GM12891 (cell line): ENCODE measurements at regions not wholly inside any gene's neighbourhood (a gene's known extent, or its start where the extent isn't known, plus 50 kb on each side); places are given as distances from the start of the nearest gene placed in this dataset.

ENCODE experiments used
- DNase-seq: peaks from one replicate; pipeline ENCODE4 v3.0.0; 2011; ENCODE audit warnings: low spot score; ENCODE audit not compliant: insufficient read length
- FAIRE-seq: peaks from 2 replicates; lab custom pipeline; 2011; peaks lifted over from hg19 to GRCh38; lab: Jason Lieb, UNC
- PAX5 ChIP-seq: IDR thresholded peaks from 2 replicates; pipeline ENCODE4 v1.6.1; 2011; ENCODE audit warnings: low read length, moderate library complexity, mild to moderate bottlenecking; ENCODE audit not compliant: insufficient read depth, severe bottlenecking
- POLR2A ChIP-seq: IDR thresholded peaks from 2 replicates; pipeline ENCODE4 v1.6.1; 2011; ENCODE audit warnings: low read depth, low read length, control low read depth
- POLR2AphosphoS5 ChIP-seq: IDR thresholded peaks from 2 replicates; pipeline ENCODE4 v1.6.1; 2011; ENCODE audit warnings: low read depth, low read length, control low read depth
- POU2F2 ChIP-seq: IDR thresholded peaks from 2 replicates; pipeline ENCODE4 v1.6.1; 2011; ENCODE audit warnings: low read depth, mild to moderate bottlenecking, control low read depth, low read length, moderate library complexity
- SPI1 ChIP-seq: IDR thresholded peaks from 2 replicates; pipeline ENCODE4 v1.6.1; 2011; ENCODE audit warnings: low read depth, low read length, control low read depth
- TAF1 ChIP-seq: IDR thresholded peaks from 2 replicates; pipeline ENCODE4 v1.6.1; 2011; ENCODE audit warnings: low read depth, low read length, control low read depth

DNA sequence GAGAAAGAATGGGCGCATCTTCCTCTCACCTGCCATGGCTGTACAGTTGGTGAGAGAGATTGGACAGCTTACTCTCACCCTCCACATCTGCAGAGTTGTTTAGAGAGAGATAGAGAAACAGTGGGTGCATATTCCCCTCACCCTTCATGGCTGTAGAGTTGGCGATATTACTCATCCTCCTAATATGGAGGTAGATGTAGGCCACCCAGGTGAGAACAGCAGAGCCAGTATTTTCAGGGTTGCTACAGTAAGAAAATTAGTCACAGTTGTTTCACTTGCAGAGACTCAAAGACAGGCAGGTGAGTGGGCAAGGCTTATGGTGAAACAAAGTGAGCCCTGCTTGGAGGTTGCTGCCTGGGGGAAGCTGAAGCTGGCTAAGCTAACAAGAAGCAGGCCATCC lies 65.0 kb upstream of the PFKP start:
- DNase-seq (no peak), FAIRE-seq (no peak)
- TF ChIP-seq SPI1: no peak
- TF ChIP-seq POU2F2: no peak
- no peak for TF ChIP-seq TAF1
- TF ChIP-seq PAX5: no peak
- no peak for TF ChIP-seq POLR2A
- no peak for TF ChIP-seq POLR2AphosphoS5

DNA sequence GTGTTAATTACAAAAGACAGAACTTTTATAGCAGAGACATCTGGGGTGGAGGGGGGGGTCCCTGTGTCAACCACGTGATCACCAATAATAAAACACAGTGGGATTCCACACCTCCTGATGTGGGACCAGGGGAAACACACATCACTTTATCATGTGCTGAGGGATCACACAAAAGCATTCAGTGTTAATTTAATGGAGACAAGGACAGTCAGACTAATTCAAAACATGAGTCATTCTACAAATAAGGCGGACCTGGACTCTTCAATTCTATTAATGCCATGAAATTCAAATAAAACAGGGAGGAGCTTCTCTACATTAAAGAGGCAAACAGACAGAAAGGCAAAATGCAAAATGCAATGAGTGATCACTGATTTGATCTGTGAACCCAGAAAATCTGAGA lies 67.3 kb upstream of the PFKP start:
- FAIRE-seq (no peak), DNase-seq (no peak)
- no peak for TF ChIP-seq TAF1
- no peak for TF ChIP-seq POLR2AphosphoS5
- TF ChIP-seq POLR2A: no peak
- TF ChIP-seq POU2F2: no peak
- no peak for TF ChIP-seq SPI1
- no peak for TF ChIP-seq PAX5

- FAIRE-seq (no peak), DNase-seq (no peak)
- TF ChIP-seq TAF1 (no peak), SPI1 (no peak), POU2F2 (no peak), PAX5 (no peak)
Observed at GRCh38 chr10:2994221-2994961, 73.0 kb upstream of the PFKP start.

- DNase-seq (no peak), FAIRE-seq (no peak)
Observed at GRCh38 chr10:2993636-2994035, 73.7 kb upstream of the PFKP start.

DNA sequence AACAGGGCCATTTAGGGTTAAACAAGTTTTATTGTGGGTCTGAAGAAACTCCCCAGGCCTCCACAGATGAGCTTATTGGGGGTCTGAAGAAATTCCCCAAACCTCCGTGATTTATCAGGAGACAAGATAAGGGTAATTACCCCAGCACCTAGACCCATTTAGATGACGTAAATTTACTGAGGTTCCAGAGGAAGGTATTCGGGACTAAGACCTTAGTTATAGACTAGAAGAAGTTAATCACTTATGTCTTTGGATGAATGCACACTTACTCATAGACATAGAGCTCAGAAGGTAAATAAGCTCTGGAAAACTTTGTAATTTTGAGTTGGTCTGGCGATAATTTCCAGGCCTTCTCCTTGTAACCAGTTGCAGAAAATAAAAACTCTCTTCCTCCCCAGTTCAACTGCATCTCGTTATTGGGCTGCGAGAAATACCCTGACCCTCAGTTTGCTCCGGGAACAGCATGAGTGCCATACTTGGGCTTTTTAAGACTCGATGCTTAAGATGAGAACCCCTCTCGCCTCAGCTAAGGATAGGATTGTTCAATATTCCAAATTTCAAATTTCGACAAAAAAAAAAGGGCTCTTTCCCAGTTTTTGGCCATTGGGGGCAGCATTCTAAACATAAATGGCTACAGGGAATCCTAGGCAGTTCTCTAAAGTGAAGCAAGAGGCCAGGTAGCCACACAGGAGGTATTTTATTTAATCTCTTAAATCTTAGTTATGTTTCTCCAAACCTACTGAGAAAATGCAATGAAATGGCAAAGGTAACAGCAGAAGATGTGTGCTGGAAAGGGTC lies 74.7 kb upstream of the PFKP start:
- DNase-seq (no peak), FAIRE-seq (no peak)
- TF ChIP-seq PAX5: no peak
- TF ChIP-seq POLR2AphosphoS5: no peak
- TF ChIP-seq POLR2A: no peak
- no peak for TF ChIP-seq TAF1
- TF ChIP-seq POU2F2: no peak
- no peak for TF ChIP-seq SPI1

More at GRCh38 chr10:2993636-2994035, 73.7 kb upstream of the PFKP start:
- TF ChIP-seq POLR2A (no peak), POLR2AphosphoS5 (no peak), TAF1 (no peak), SPI1 (no peak), PAX5 (no peak), POU2F2 (no peak)

DNA sequence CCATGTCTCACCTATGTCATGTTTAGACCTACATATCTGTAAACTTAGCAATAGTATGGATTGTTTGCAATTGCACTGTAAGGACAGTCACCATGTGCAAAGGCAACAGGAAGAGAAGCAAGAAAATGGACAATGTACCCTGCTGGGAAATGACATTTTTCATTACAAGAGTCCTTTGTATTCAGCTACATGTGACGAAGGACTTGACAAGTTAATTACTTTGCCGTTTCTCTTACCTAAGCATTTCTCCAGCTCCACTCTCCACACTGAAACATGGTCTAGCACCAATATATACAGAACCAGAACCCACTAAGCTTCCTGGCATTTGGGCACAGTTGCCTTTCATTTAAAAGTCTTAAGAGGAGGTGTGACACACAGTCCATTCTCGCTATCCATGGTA lies 76.6 kb upstream of the PFKP start:
- DNase-seq (no peak), FAIRE-seq (no peak)
- TF ChIP-seq TAF1 (no peak), POLR2A (no peak), POU2F2 (no peak), SPI1 (no peak), POLR2AphosphoS5 (no peak), PAX5 (no peak)

DNA sequence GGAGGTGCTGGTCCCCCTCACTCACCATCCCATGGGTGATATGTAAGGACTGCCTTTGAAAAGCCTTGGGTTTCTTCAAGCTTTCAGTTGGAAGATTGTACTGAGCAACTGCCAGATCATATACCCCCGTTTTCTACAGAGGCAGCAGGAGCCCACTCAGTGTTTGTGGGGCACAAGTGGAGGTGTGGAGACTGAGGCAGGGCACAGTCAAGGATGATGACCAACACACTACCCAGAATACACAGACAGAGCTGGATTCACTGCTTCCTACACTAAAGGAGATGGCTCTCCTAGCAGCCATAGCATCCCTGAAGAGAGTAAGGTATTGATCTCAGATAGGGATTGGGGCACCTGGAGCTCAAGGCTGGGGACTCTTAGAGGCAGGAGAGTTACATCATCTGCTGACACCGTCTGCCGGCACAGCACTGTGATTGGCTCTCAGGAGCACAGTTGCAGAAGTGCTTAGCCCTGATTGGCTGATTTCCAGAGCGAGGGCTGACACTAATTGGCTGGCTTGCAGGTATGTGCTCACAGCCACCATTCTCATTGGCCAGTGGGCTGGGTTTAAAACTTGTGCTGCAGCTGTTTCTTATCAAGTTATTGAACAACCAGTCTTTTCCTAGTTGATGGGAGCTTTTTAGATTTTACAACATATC lies 77.9 kb upstream of the PFKP start:
- FAIRE-seq (no peak), DNase-seq (no peak)
- TF ChIP-seq POU2F2: no peak

- FAIRE-seq (no peak), DNase-seq (no peak)
- TF ChIP-seq POU2F2: no peak
- no peak for TF ChIP-seq SPI1
- no peak for TF ChIP-seq POLR2A
- no peak for TF ChIP-seq PAX5
- TF ChIP-seq TAF1: no peak
- no peak for TF ChIP-seq POLR2AphosphoS5
Observed at GRCh38 chr10:2987185-2987768, 80.1 kb upstream of the PFKP start.

DNA sequence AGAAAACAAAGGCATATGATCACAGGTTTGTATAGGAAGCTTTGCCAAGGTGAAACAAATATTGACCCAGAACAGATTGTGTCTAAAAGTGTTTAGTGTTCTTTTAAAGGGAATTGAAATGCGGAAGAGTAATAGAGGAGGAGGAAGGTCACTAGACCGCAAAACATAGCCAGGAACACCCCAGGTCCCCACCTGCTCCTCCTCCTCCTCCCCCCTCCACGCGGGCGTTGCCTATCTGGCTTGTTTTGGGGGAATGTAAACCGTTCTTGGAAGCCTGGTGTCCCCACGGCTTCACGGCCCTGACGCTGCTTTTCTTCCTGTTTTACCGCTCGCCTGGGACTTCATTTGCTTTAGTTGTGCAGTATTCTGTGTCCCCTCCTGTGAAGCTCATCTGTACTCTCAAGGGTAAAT lies 81.0 kb upstream of the PFKP start:
- FAIRE-seq (no peak), DNase-seq (no peak)
- TF ChIP-seq PAX5 (no peak), POU2F2 (no peak), POLR2A (no peak), TAF1 (no peak), SPI1 (no peak), POLR2AphosphoS5 (no peak)
